ENCODE measurements at regions not wholly inside any gene's neighbourhood (a gene's known extent, or its start where the extent isn't known, plus 50 kb on each side); places are given as distances from the start of the nearest gene placed in this dataset.

DNA sequence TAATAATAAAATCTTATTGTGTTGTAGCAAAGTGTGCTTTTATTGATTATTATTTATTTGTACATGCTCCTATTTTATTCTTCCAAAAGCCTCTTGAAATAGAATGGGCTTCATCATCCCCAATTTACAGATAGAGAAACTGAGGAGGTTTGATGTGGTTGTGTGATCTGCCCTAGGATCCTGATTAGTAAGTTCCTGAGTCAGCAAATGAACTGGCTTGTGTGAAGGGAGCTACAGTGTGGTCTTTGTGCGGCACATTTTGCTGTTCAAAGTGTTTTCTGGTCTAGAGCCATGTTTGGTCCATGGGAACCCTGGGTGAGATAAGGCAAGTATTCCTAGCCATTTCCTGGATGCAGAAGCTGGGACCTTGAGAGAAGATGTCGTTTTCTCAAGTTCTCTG lies 326.9 kb downstream of the MEIS1 start:
- no peak overlapping the region for H2AFZ ChIP-seq (ENCODE audit: low read length)
- H3K79me2 ChIP-seq (ENCODE audit: low read length), result no peaks in the 10 kb centered on the region
- no peak overlapping the region for H3K4me3 ChIP-seq (ENCODE audit: low read length)
- no peaks in the 10 kb centered on the region; the same call in 1 of the 2 replicates for H3K9me3 ChIP-seq (replicated peaks; ENCODE audit: insufficient read depth, low read length)
- no peak overlapping the region for H3K27ac ChIP-seq (ENCODE audit: low read length)
- no peaks in the 10 kb centered on the region for H4K20me1 ChIP-seq (ENCODE audit: insufficient read depth, low read length)
- no peaks in the 10 kb centered on the region for H3K27me3 ChIP-seq (replicated peaks; ENCODE audit: insufficient read depth, low read length)
- TF ChIP-seq, protein P1, sequence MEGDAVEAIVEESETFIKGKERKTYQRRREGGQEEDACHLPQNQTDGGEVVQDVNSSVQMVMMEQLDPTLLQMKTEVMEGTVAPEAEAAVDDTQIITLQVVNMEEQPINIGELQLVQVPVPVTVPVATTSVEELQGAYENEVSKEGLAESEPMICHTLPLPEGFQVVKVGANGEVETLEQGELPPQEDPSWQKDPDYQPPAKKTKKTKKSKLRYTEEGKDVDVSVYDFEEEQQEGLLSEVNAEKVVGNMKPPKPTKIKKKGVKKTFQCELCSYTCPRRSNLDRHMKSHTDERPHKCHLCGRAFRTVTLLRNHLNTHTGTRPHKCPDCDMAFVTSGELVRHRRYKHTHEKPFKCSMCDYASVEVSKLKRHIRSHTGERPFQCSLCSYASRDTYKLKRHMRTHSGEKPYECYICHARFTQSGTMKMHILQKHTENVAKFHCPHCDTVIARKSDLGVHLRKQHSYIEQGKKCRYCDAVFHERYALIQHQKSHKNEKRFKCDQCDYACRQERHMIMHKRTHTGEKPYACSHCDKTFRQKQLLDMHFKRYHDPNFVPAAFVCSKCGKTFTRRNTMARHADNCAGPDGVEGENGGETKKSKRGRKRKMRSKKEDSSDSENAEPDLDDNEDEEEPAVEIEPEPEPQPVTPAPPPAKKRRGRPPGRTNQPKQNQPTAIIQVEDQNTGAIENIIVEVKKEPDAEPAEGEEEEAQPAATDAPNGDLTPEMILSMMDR (IDR thresholded peaks at IDR 0.05; ENCODE audit: low read length), result no peak
- TF ChIP-seq EZH2phosphoT487 (IDR thresholded peaks at IDR 0.05; ENCODE audit: low read length) (no peak), EZH2 (optimal IDR thresholded peaks at IDR 0.05; ENCODE audit: low read depth, low read length) (no peak)
- H3K4me2 ChIP-seq (ENCODE audit: low read depth, low read length), result no peak overlapping the region
- no peak for DNase-seq
- H3K9ac ChIP-seq (ENCODE audit: low read length), result no peak overlapping the region
- no peaks in the 10 kb centered on the region for H3K9me2 ChIP-seq (replicated peaks; ENCODE audit: insufficient read depth, low read length)
- H3F3A ChIP-seq (ENCODE audit: insufficient read depth, low read length), result no peaks in the 10 kb centered on the region
- H3K4me1 ChIP-seq (ENCODE audit: low read length), result no peaks in the 10 kb centered on the region
- no peaks in the 10 kb centered on the region for H3K36me3 ChIP-seq (replicated peaks; ENCODE audit: insufficient read depth, low read length)

DNA sequence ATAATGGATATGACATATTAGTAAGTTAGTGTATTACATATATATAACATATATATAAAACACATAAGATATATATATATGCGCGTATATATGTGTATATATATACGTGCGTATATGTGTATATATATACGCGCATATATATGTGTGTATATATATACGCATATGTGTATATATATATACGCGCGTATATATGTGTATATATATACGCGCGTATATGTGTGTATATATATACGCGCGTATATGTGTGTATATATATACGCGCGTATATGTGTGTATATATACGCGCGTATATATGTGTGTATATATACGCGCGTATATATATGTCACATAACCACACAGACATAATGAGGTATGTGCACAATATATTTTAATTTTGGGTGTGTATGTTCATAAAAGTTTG lies 327.8 kb downstream of the MEIS1 start:
- no peaks in the 10 kb centered on the region for H3K4me1 ChIP-seq (ENCODE audit: low read length)
- no peak overlapping the region for H3K4me2 ChIP-seq (ENCODE audit: low read depth, low read length)
- no peaks in the 10 kb centered on the region; the same call in 1 of the 2 replicates for H3K9me3 ChIP-seq (replicated peaks; ENCODE audit: insufficient read depth, low read length)
- H3K79me2 ChIP-seq (ENCODE audit: low read length), result no peaks in the 10 kb centered on the region
- no peaks in the 10 kb centered on the region for H3K9me2 ChIP-seq (replicated peaks; ENCODE audit: insufficient read depth, low read length)
- H4K20me1 ChIP-seq (ENCODE audit: insufficient read depth, low read length), result no peaks in the 10 kb centered on the region
- H3K27me3 ChIP-seq (replicated peaks; ENCODE audit: insufficient read depth, low read length), result no peaks in the 10 kb centered on the region
- no peak overlapping the region for H3K4me3 ChIP-seq (ENCODE audit: low read length)
- no peaks in the 10 kb centered on the region for H3F3A ChIP-seq (ENCODE audit: insufficient read depth, low read length)
- H3K9ac ChIP-seq (ENCODE audit: low read length), result no peak overlapping the region
- no peak for DNase-seq
- H3K36me3 ChIP-seq (replicated peaks; ENCODE audit: insufficient read depth, low read length), result no peaks in the 10 kb centered on the region
- TF ChIP-seq EZH2 (optimal IDR thresholded peaks at IDR 0.05; ENCODE audit: low read depth, low read length), result no peak
- TF ChIP-seq EZH2phosphoT487 (IDR thresholded peaks at IDR 0.05; ENCODE audit: low read length), result no peak
- TF ChIP-seq, protein P1 (IDR thresholded peaks at IDR 0.05; ENCODE audit: low read length), result no peak
- H3K27ac ChIP-seq (ENCODE audit: low read length), result no peak overlapping the region
- no peak overlapping the region for H2AFZ ChIP-seq (ENCODE audit: low read length)

- Histone ChIP-seq H3K4me3 (ENCODE audit: low read length) (no peak overlapping the region), H2AFZ (ENCODE audit: low read length) (no peak overlapping the region), H3F3A (ENCODE audit: insufficient read depth, low read length) (no peaks in the 10 kb centered on the region), H4K20me1 (ENCODE audit: insufficient read depth, low read length) (no peaks in the 10 kb centered on the region), H3K27me3 (replicated peaks; ENCODE audit: insufficient read depth, low read length) (no peaks in the 10 kb centered on the region), H3K36me3 (replicated peaks; ENCODE audit: insufficient read depth, low read length) (no peaks in the 10 kb centered on the region), H3K9me3 (replicated peaks; ENCODE audit: insufficient read depth, low read length) (no peaks in the 10 kb centered on the region), H3K79me2 (ENCODE audit: low read length) (no peaks in the 10 kb centered on the region), H3K9ac (ENCODE audit: low read length) (no peak overlapping the region), H3K9me2 (replicated peaks; ENCODE audit: insufficient read depth, low read length) (no peaks in the 10 kb centered on the region), H3K4me2 (ENCODE audit: low read depth, low read length) (no peak overlapping the region), H3K27ac (ENCODE audit: low read length) (no peak overlapping the region), H3K4me1 (ENCODE audit: low read length) (no peaks in the 10 kb centered on the region)
- DNase-seq, result no peak
- TF ChIP-seq, protein P1 (IDR thresholded peaks at IDR 0.05; ENCODE audit: low read length), result no peak
These were observed 331.7 kb downstream of the MEIS1 start for GRCh38 chr2:66766582-66766981.

All from MM.1S (cell line).